GM12872 (cell line): ENCODE measurements at regions not wholly inside any gene's neighbourhood (a gene's known extent, or its start where the extent isn't known, plus 50 kb on each side); places are given as distances from the start of the nearest gene placed in this dataset.

Source experiments
- TF ChIP-seq, protein P1 (sequence below): IDR thresholded peaks from 3 replicates; pipeline ENCODE4 v1.5.1; 2011; ENCODE audit warnings: low read depth, mild to moderate bottlenecking, low read length, moderate library complexity; ENCODE audit not compliant: insufficient read depth

DNA sequence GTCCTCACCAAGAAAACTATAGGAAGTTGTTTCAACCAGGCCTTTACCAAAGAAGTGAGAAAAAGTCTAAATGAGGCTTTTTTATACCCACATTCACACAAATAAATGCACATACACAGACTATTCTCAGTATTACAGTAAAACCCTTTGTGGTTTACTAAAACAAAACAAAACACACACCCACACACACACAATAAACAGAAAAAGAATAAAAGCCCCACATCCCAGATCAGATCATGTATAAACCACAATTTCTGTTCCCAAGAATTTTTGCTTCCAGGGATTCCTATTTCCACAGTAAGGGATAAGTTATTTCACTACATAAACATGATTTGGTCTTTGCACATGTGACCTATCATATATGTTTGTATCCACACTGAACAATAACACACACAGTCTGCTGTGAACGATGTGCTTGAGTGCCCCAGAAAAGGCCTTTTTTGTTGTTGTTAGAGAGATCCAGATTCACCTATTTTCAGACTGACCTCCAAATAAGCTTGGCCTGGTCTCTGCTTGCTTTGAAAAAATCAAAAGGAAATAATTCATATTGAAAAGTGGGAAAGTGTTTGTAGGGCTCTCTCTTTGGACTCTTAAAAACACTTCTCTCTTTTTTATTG is 283.4 kb upstream of the ATP11B start:
- TF ChIP-seq, protein P1, sequence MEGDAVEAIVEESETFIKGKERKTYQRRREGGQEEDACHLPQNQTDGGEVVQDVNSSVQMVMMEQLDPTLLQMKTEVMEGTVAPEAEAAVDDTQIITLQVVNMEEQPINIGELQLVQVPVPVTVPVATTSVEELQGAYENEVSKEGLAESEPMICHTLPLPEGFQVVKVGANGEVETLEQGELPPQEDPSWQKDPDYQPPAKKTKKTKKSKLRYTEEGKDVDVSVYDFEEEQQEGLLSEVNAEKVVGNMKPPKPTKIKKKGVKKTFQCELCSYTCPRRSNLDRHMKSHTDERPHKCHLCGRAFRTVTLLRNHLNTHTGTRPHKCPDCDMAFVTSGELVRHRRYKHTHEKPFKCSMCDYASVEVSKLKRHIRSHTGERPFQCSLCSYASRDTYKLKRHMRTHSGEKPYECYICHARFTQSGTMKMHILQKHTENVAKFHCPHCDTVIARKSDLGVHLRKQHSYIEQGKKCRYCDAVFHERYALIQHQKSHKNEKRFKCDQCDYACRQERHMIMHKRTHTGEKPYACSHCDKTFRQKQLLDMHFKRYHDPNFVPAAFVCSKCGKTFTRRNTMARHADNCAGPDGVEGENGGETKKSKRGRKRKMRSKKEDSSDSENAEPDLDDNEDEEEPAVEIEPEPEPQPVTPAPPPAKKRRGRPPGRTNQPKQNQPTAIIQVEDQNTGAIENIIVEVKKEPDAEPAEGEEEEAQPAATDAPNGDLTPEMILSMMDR: no peak

DNA sequence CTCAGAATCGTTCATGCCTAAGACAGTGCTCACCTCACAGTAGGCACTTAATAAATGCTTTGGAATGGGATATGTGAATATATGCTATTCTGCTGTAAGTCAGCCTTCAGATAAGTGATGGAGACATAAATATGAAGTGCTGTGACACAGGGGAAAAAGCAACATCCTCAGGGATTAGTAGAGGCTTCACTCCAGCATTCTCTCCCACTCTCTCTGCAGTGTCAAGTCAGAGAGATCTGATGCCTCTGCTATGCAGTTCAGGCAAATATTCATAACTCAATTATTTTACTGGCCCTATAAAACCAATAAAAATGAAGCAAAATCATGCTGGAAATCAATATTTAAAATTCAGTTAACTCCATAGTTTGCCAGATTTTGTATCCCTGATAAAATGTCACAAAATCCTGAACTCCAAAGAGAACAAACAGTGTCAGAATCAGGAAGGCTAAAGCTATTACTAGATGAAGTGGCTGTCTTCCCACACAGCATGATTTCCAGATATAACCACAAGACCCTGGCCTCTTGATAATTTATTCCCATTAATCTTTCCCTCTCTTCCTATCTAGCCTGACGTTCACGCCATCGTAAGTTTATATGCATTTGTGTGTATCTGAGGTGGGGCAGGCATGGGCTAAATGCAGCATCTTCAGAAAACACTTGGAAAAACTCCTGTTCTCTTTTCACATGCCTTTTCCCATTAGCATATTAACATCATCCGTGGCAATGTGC is 278.9 kb upstream of the ATP11B start:
- TF ChIP-seq, protein P1: no peak

DNA sequence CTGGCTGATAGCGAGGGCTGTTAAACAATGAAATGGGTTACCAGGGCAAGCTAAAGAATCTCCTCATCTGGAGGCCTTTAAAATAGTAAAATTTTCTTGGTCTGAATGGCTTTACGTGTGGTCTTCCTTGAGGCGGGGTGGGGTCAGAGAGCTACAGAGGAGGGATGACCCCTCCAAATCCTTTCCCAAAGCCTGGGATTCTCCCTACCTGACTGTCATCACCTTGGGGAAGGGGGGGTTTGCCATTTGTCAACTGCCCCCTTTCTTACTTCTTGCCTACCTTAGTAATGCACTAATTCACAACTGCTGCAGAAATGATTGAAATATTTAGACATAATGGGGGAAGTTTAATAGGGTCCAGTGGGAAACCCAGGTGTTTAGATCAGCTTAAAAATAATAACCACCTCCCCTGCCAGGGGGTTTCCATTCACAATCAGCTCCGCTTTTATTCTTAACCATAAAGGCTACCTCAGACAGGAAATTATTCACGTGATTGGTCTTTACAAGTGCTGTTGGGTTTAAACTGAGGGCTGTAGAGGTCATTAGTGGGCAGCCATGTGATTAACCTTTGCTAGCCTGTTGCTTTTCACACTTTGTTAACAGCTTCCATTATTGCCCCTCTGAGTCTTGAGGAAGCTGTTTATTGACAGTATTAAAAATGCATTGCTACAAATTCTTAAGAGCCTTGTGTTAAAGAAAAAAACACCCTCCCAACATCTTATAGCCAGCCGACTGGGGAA is 276.5 kb upstream of the ATP11B start:
- TF ChIP-seq, protein P1: no peak

DNA sequence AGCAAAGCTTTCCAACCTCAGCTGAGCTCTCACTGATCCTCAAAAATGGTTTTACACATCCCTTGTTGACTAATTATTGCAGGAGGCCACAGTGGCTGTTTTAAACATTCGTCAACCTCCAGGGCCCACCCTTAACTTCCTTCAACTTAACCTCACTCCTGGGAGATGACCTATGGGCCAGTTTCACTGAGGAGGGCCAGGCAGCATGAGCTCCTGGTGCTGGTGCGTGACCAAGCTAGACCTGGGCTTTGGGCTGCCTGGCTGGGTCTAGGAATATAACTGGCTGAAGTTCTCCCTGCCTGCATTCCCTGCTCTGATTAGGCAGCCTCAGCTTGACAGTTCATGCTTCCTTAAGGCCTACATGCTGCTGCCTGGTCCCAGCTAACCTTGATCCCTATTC is 273.7 kb upstream of the ATP11B start:
- TF ChIP-seq, protein P1: no peak

DNA sequence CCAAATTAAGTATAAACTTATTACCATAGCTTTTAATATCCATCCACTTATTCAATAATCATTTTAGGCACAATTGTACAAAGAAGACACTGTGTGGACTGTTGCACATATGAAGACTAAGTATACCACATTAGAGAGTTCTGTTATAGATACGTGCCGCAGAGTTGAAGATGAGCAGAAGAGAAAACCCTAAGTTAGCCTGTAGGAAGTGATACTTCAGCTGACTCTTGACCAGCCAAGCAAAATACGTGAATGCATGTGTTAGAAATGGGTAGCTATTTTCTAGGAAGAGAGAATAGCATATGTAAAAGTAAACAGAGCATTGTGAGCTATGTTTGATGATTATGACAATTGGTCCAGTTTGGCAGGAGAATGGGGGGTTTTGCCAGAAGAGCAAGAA is 272.0 kb upstream of the ATP11B start:
- TF ChIP-seq, protein P1: no peak

DNA sequence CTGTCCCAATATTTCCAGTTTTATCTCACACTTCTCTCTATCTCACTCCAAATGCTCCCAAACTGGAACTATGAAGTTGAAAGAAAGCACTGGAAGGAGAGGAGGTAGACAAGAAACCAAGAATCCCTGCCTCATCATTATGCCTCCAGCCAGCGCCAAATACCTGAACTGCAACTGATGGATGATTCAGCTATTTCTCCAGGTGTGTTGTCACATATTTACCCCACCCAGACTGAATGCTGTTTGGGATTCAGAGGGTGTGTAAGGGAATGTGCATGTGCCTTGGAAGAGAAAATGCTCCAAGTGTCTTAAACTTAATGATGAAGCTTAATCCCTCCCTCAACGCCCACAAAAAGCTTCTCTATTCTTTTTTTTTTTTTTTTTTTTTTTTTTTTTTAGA is 269.5 kb upstream of the ATP11B start:
- TF ChIP-seq, protein P1: no peak

DNA sequence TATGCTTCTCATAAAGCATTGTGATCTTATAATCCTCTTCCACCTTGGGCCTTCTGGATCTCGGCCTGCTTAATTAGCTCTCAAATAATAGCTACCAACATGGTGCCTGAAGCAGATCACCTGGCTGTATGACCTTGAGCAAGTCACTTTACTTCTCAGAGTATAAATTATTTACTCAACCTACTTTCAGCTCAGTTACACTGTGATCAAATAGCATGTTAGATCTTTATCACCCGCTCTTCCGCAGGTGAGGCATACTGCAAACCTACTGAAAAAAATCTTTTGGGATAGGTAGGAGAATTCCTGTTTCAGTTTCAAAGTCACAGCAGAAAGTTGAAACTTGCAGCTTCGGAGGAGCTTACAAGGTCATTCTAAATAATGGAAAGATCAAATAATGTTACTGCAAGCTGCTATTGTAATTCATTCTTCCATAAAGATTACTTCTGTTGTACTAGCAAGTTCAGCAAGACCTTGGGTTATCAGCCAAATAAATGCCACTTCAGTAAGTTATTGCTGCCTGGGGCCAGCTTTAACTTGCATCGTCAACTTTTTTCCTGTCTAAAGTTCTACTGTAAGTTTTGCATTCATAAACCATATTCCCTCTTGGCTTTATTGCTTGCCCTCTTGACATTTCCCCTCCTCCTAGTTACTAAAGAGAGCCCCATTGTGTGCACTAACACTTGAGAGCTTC is 268.4 kb upstream of the ATP11B start:
- TF ChIP-seq, protein P1: no peak
